ENCODE measurements at regions not wholly inside any gene's neighbourhood (a gene's known extent, or its start where the extent isn't known, plus 50 kb on each side); places are given as distances from the start of the nearest gene placed in this dataset.
A peak's percentile ranks its signal among the peaks of the same experiment; 100 is the strongest.
"Not testable (repeated sequence)": the region's sequence is repeated elsewhere in the genome, so short reads cannot be mapped to it uniquely, and the experiment has no call there.

GRCh38 chr17:71423871-71424546, 696.8 kb upstream of the SOX9 start:
- DNase-seq, result peak; percentile 79

GRCh38 chr17:71427801-71428200, 693.0 kb upstream of the SOX9 start:
- DNase-seq, result no peak

DNA sequence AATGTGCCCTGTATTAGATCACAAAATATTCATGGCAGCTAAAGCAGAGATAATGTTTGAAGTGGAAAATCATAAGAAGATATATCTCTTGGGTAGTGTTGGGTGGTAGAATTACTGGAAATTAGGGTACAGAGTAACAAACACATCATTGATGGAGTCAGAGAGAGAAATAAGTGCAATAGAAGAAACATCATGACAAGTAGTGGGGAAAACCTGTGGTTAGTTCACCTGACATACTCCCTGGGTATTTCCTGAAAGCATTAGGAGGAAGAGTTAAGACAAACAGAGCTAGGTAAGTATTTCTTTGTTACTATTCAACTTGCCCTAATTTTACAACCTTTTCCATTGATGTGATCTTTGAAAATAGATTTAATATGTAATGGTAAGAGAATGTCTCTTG, 691.9 kb upstream of the SOX9 start:
- DNase-seq, result no peak

DNA sequence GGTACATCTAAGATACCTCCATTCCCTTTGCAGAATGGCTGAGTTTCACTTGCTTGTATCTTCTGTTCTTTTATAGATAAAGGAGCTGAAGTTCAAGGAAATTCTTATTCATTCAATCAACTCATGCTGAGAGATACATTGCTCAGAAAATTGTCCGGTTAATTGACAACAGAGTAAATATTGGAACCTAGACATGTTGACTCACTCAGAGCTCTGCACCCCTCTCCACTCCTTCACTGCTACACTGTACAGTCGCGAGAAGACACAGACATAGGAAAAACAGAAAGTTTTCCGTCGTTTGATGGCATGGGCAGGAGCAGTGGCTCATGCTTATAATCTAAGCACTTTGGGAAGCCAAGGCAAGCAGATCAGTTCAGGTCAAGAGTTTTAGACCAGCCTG, 690.5 kb upstream of the SOX9 start:
- DNase-seq, result no peak

DNA sequence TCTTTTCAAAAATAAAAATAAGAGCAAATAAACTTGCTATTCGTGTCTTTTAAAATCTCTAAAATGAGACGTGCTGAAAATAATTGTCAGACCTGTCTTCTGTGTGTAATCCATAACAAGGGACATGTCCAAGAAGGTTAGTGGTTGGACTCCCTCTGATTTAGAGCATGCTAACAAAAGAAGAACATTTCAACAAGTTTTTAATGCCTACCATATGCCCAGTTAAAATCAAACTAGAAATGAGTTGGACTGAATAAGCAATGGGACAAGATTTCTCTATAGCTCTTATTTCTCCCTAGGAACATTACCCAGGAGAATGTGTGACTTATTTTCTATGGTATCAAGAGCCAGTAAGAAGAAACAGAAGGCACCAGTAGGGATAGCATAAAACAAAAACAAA, 689.7 kb upstream of the SOX9 start:
- no peak for DNase-seq

DNA sequence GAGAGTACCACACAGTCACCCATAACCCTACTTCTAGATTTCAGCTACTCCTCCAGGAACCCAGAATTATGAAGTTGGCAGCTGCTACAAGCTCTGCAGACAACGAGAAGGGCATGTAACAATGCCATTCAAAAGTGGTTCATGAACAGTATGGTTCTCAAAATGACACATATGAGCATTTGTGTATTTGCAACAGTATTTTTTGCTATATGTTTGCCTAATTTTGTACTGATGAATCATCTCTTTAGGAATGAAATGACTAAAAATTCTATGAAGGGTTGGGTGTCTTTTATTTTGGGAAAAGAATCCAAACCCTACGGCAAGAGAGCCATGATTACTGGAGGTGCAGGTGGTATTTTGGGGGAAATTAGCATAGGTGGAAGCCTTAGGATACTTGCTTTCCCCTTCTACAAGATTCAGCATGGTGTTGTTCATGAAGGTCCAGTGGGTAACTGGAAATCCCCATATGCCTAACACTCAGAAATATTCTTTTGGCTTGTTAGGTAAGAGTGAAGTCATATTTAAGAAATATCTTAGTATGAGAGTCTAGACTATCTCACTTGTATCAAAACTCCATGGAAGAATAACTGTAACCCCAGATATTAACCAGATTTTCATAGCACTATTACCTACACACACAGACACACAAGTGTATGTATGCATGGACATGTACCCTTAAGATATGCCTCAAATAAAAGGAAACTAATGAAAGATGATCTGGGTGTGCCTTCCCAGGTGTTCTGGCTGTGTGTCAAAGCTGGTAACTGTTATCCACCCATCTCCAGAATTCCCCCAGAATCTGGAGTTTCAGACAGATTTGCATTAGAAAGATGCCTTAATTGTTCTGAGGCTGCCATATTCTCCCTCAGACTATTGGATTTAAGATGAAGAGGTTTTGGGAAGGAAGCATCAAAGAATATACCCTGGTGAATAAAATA, 688.2 kb upstream of the SOX9 start:
- peak; percentile 25 for DNase-seq

GRCh38 chr17:71434716-71435115, 686.1 kb upstream of the SOX9 start:
- no peak for DNase-seq

DNA sequence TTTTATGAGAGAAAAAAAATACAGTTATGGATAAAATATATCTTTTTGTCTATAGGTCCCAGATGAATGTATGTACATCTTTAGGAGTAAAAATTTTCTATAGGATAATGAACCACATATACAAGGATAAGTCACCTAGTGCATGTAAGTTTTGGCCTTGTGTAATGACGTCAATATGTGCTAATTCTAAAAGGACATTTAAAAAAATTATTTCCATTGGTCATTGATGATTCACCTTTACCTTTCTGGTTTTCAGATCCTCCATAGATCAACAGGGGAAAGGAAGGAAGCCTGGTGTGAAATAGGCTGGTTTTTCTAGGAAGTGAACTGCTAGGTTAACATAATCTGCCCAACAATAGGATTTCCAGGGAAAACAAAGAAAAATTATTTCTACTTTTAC, 684.3 kb upstream of the SOX9 start:
- DNase-seq, result no peak

GRCh38 chr17:71437166-71437565, 683.7 kb upstream of the SOX9 start:
- DNase-seq, result peak; percentile 40

- peak; percentile 96 for DNase-seq
Measured at GRCh38 chr17:71438631-71439146, 682.1 kb upstream of the SOX9 start.

DNA sequence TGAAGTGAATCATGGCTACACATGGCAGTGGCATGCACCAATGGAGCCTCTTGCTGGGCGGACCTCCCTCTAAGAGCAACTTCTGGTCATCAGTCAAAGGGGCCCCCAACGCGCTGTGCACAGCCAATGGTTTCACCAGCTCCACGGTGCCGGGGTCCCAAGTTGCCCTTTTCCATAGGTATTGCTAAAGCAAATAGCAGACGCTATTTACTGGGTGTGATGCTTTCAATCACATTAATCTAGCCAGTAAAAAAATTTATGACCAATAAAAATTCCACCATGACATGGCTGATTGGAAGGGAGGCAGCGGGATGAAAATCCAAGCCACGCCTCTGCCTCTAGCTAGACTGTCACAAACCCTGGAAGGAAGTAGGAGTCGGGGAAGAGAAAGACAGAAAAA, 680.3 kb upstream of the SOX9 start:
- DNase-seq, result no peak

DNA sequence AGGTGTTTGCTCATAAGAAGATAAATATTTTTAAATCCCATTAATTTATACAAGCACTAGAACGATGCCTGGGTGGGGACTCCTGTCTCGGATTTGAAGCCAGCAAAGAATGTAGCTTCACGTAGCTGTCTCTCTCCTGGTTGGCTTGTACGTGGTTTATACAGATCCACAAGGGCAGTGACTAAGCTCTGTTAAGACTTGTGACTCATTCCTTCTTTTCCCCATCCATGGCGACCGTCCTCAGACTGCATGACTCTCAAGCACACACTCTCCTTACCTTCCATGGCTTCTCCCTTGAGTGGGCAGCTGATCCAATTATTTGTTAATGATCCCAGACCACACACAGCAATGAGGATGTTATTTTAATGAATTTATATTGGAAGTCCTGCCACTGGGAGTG, 679.7 kb upstream of the SOX9 start:
- DNase-seq, result peak; percentile 95

DNA sequence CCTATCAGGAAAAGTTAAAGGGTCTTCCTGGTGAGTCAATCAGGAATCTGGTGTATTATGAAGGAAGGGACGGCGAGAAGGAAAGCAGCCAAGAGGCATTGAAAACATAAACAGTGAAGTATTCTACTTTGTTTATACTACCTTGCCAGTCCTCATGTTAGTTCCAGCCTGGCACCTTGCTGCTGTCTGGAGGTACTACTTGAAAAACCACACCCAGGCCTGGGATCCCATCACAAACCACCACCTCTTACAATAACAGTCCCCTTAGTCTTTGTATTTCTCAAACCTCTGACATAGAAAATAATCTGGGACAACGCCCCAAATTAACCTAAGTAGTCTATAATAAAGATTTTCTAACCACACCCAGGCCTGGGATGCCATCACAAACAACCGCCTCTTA, 676.7 kb upstream of the SOX9 start:
- DNase-seq, result no peak

DNA sequence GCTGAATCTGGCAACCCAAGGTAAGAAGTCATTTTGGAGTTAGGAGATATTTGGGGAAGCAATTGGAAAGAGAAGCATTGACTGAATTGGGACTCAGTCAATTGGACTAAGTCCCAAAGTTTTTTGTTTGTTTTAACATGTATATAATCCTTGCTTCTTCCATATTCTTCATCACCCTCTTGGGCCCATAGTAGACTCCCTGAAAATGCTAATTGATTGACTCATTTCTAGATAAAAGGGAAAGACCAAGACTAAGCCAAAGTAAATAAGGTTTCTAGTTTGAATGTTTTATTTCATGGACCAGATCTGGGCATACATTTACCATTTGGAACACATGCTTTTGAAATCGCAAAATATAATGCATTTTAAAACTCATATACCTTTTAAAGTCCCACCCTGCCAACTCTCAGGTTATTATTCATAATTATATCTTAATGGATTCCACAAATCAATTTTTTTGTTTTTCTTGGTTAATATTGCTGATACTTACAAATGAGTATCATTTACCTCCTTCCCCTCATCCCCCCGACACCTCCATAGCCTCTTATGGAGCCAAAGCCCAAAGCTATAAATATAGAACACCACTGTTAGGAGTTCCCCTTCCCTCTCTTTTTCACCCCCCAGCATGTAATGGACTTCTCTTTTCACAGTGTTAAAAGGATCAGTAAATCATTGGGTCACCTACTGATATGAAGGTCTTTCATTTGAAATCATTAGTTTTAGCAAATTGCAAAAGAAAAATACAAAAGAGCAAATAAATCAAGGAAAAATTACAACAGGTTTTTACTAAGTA, 674.0 kb upstream of the SOX9 start:
- DNase-seq, result no peak

DNA sequence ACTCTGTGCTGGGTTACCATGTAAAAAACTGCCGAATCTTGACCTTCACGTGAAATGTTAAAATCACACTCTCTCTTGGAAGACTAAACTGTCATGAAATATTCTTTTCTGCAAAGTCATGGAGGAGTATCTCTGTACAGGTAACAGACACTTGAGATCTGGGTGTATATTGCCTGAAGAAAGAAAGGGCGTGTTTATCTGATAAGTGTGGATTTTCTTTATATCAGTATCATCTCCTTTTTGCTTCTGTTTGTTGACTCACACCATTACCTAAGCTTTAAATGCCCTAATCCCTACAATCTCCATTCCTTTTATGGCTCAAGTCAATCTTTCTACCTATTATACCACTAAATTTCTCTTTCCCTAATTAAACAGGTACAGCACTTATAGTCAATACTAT, 673.2 kb upstream of the SOX9 start:
- DNase-seq, result no peak

DNA sequence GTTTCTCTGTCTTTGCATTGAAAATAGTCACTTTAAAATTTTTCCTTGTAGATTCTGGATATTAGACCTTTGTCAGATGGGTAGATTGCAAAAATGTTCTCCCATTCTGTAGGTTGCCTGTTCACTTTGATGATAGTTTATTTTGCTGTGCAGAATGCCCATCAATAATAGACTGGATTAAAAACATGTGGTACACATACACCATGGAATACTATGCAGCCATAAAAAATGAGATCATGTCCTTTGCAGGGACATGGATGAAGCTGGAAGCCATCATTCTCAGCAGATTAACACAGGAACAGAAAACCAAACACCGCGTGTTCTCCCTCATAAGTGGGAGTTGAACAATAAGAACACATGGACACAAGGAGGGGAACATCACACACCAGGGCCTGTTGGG, 670.2 kb upstream of the SOX9 start:
- DNase-seq, result not testable (repeated sequence)

DNA sequence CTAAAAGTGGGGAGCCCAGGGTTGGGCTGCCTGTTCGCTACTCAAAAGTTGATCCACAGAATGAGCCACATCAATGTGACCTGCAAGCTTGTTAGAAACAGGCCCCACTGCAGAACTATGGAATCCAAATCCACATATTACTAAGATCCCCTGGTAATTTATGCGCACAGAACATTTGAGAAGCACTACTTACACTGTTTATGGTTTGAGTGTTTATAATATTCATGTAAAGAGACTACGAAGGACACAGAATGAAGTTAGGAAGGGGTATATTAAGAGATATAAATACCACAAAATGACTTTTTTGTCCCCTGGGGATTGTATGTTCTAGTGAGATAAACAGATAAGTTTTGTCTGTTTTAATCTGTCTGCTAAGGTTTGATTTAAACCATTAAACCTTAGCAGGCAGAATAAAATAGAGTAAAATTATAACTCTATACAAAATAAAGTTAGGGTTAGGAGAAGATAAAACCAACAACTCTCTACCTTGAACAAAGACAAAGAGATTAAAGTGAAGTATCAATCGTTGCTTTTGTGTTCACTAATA, 666.9 kb upstream of the SOX9 start:
- no peak for DNase-seq

DNA sequence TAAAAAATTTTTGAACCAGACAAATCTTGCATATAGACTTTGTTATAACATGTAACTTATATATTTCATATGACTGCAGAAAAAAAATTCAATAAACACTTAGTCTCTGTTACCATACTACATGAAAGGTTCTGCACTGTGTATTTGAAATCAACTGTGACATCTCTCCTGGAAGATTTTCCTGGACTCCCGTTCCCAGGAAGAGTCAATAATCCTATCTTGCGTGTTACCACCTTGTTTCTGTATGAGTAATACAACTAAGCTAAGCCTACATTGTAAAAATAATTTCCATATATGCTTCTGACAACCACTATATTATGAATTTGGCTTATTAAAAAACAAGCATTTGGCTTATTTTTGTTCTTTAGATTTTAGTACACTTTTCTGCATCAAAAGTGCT, 665.6 kb upstream of the SOX9 start:
- no peak for DNase-seq

DNA sequence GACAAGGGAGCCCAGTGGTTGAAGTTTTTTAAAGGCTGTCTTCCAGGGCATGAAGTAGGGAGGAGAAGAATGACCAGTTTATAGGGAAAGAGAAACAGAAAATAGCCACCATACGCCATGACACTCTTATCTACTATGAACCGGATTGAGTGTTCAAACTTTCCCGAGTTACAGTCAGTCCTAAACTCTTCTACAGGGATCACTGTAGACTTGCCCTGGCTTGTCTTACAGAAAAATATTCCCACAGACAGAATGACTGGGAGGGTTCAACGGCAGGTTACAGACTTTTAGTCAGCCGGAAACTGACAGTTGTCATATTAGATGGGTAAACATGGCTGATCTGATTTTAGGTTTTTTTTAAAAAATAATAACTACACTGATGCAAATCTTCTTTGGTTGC, 662.5 kb upstream of the SOX9 start:
- no peak for DNase-seq

DNA sequence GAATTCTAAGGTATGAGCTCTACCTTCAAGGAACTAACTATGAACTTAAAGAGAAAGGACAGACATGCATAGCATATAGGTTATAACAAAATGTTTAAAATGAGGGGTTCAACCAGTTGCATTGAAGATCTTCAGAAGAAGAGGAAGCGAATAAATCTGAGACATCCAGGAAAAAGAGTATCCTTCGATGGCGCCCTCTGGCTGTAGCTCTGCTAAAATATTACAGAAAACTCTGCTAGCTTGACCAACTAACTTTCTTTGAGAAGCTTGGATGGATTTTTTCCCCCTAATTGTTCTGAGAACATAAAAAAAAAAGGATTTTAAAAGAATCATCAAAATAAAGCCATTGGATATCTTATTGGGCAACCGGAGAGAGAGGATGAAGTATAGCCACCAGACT, 659.9 kb upstream of the SOX9 start:
- peak; percentile 39 for DNase-seq

- DNase-seq, result no peak
Measured at GRCh38 chr17:71461498-71462169, 659.2 kb upstream of the SOX9 start.

GRCh38 chr17:71464241-71464640, 656.6 kb upstream of the SOX9 start:
- no peak for DNase-seq

Measured in fibroblast of skin of right biceps (primary cell).